Ovary (tissue), 7 donors: ENCODE measurements at regions not wholly inside any gene's neighbourhood (a gene's known extent, or its start where the extent isn't known, plus 50 kb on each side); places are given as distances from the start of the nearest gene placed in this dataset.

Experiments used
- DNase-seq, 5 donors: peaks; one replicate each; pipeline ENCODE4 v3.0.0-alpha.2; 2019 to 2020
- H3K27ac ChIP-seq, 2 donors: fragments of 200-600 bp; one replicate each; pipeline versions ENCODE4 v1.5.1 to v1.8.0; 2019 to 2022
- H3K27me3 ChIP-seq: fragments of 200-600 bp; one replicate; pipeline ENCODE4 v1.8.0; 2022
- H3K36me3 ChIP-seq: fragments of 200-600 bp; sonication (generic); one replicate; pipeline ENCODE4 v1.5.1; 2019
- H3K4me1 ChIP-seq: one replicate; pipeline ENCODE4 v1.8.1; 2013; ENCODE audit warnings: mild to moderate bottlenecking, moderate library complexity; ENCODE audit not compliant: insufficient read depth
- H3K4me3 ChIP-seq: fragments of 200-600 bp; sonication (generic); one replicate; pipeline ENCODE4 v1.5.1; 2017
- H3K9me3 ChIP-seq, 2 donors: fragments of 200-600 bp in 1 of 2; sonication (generic) in 1 of 2; one replicate each; pipeline versions ENCODE4 v1.5.1 to v1.8.1; 2013 to 2019; ENCODE audit warnings: mild to moderate bottlenecking in 1 of 2, moderate library complexity in 1 of 2
- CTCF ChIP-seq, 3 donors: fragments of 450-650 bp in 2 of 3; fragments of 200-600 bp in 1 of 3; IDR thresholded peaks; one replicate each; pipeline versions ENCODE4 v1.5.1 to v1.8.0; 2016 to 2022; ENCODE audit warnings: antibody characterized with exemption in 3 of 3, mild to moderate bottlenecking in 1 of 3
- EP300 ChIP-seq: sonication (generic); formaldehyde crosslinking; IDR thresholded peaks from one replicate; pipeline ENCODE4 v1.6.1; 2017; ENCODE audit warnings: antibody characterized with exemption
- POLR2A ChIP-seq: fragments of 450-650 bp; IDR thresholded peaks from one replicate; pipeline ENCODE4 v1.6.1; 2017; ENCODE audit warnings: antibody characterized with exemption, mild to moderate bottlenecking, moderate library complexity
- WGBS, 3 donors: extraction: QIAGEN DNeasy Blood & Tissue Kit in 1 of 3; methylation state at CpG; one replicate each; pipeline versions ENCODE4 v1.1.5 to v1.1.7; 2013 to 2017; 5-methylcytosine and 5-hydroxymethylcytosine counted together
- intact Hi-C, 4 donors: fragments of 100-400 bp; cut with DNase I; formaldehyde crosslinking; loops; one replicate each; pipeline versions ENCODE4 v1.11.0 to v1.15.1; 2022 to 2023
- donor health status: DM: no; HTN: no; CAD: no; lungs with moderate emphysema.
- donor health status: DM: no; HTN: no; CAD: no.
- donor health status: Bipolar disorder and iron deficiency.
- donor health status: DM: no; HTN: no; CAD: no.
- donor health status: DM: yes; HTN: yes; CAD: no.

- intact Hi-C loops, result no loop called here
- DNase-seq, result no peak
- WGBS, 3 donors, result 88 to 91% (median 89%) methylated on average over 4 of the region's 4 CpGs
Observed at GRCh38 chr3:106552351-106553043, 683.7 kb upstream of the CBLB start.

DNA sequence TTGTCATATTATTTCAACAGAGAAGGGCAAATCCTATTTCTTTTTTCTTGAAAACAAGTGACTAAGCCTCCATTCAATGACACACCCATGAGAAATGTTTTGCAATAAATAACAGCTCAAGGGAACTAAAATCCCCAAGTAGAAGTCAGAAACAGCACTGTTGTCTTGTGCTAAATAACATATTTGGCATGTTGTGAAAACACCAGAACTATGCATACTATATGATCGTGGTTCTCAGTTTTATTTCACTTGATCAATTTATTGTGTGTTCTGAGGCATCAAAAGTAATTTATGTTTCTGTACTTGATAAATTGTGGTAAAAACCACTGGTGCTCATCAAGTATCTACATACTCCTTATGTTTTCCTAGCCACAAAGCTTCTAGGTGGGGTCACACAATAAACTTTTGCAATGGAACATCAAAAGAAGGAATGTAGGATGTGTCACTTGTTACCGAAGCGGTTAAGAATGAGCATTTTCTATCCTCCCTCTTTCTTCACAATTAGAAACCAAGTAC, 691.7 kb upstream of the CBLB start:
- Histone ChIP-seq H3K4me3 (no peak overlapping the region), H3K27me3 (no peaks in the 10 kb centered on the region), H3K9me3 (no peaks in the 10 kb centered on the region), H3K36me3 (no peaks in the 10 kb centered on the region), H3K27ac (peak overlapping the region in 1 of 2 donors; percentile 23), H3K4me1 (peaks cover 3% of the 10 kb centered on the region)
- DNase-seq, result no peak
- TF ChIP-seq CTCF (IDR thresholded peaks at IDR 0.05), result no peak
- TF ChIP-seq EP300, result no peak
- no peak for TF ChIP-seq POLR2A
- WGBS, 3 donors, result 36 to 54% (median 47%) methylated on average over 3 of the region's 3 CpGs
- intact Hi-C loops, result no loop called here

More at GRCh38 chr3:106552351-106553043, 683.7 kb upstream of the CBLB start:
- no peak overlapping the region for H3K27ac ChIP-seq
- H3K4me1 ChIP-seq, result no peaks in the 10 kb centered on the region
- TF ChIP-seq CTCF (IDR thresholded peaks at IDR 0.05) (no peak), POLR2A (no peak), EP300 (no peak)
- H3K4me3 ChIP-seq, result no peak overlapping the region
- no peaks in the 10 kb centered on the region for H3K9me3 ChIP-seq
- H3K36me3 ChIP-seq, result no peaks in the 10 kb centered on the region
- no peaks in the 10 kb centered on the region for H3K27me3 ChIP-seq

- no peak for DNase-seq
- H3K4me3 ChIP-seq, result no peak overlapping the region
- intact Hi-C loops, result no loop called here
- 44 to 55% (median 53%) methylated on average over 4 of the region's 4 CpGs for WGBS, 3 donors
- H3K27ac ChIP-seq, result no peak overlapping the region
- no peaks in the 10 kb centered on the region for H3K27me3 ChIP-seq
- H3K36me3 ChIP-seq, result no peaks in the 10 kb centered on the region
- peaks cover 2% of the 10 kb centered on the region for H3K4me1 ChIP-seq
- no peaks in the 10 kb centered on the region for H3K9me3 ChIP-seq
- TF ChIP-seq EP300 (no peak), CTCF (IDR thresholded peaks at IDR 0.05) (no peak), POLR2A (no peak)
Observed at GRCh38 chr3:106566277-106566676, 697.5 kb upstream of the CBLB start.

- intact Hi-C loops, result no loop called here
- H3K27ac ChIP-seq, result no peak overlapping the region
Observed at GRCh38 chr3:106570426-106570825, 701.6 kb upstream of the CBLB start.

More at GRCh38 chr3:106570426-106570825, 701.6 kb upstream of the CBLB start:
- Histone ChIP-seq H3K4me3 (no peak overlapping the region), H3K36me3 (no peaks in the 10 kb centered on the region), H3K27me3 (no peaks in the 10 kb centered on the region), H3K9me3 (no peaks in the 10 kb centered on the region), H3K4me1 (no peaks in the 10 kb centered on the region)
- 76 to 90% (median 86%) methylated on average over 1 of the region's 1 CpG for WGBS, 3 donors
- DNase-seq, result no peak
- TF ChIP-seq EP300 (no peak), POLR2A (no peak), CTCF (IDR thresholded peaks at IDR 0.05) (no peak)
